HG03159 (cell line): ENCODE measurements at regions not wholly inside any gene's neighbourhood (a gene's known extent, or its start where the extent isn't known, plus 50 kb on each side); places are given as distances from the start of the nearest gene placed in this dataset.

Source experiments
- ATAC-seq: cut with Tn5 transposase; IDR thresholded peaks from one replicate; pipeline ENCODE4 v1.9.1; 2021; ENCODE audit warnings: mild to moderate bottlenecking, moderate library complexity; ENCODE audit not compliant: unreplicated experiment

DNA sequence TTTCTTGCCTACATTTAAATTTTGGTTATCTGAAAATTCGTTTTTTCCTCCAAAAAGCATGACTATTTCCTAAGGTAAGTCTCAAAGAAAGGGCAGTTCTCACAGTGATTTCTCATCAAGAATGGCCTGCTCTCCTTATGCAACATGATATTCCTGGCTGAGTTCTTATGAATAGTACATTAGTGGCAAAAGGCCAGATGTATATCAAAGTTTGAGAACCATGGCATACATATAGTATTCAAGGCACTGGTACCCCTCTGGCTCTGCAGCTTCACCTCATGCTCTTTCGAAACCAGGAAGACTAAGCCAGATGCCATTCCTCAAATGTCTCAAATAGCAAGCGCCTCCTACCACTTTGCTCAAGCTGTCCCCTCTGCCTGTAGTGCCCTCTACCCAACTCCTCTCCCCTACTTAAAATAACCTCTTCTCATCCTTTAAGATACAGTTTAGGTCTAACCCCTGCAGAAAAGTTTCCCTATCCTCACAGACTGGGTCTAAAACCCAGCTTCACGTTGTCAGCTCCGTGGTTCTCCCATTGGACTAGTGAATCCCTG lies 280.3 kb downstream of the HACE1 start:
- no peak for ATAC-seq

GRCh38 chr6:104575536-104575935 lies 284.2 kb downstream of the HACE1 start:
- no peak for ATAC-seq

- no peak for ATAC-seq
These were observed 285.5 kb downstream of the HACE1 start for GRCh38 chr6:104574135-104574750.

- no peak for ATAC-seq
These were observed 286.4 kb downstream of the HACE1 start for GRCh38 chr6:104573350-104573749.

GRCh38 chr6:104572901-104573300 lies 286.8 kb downstream of the HACE1 start:
- ATAC-seq = no peak

GRCh38 chr6:104566411-104566810 lies 293.3 kb downstream of the HACE1 start:
- no peak for ATAC-seq

DNA sequence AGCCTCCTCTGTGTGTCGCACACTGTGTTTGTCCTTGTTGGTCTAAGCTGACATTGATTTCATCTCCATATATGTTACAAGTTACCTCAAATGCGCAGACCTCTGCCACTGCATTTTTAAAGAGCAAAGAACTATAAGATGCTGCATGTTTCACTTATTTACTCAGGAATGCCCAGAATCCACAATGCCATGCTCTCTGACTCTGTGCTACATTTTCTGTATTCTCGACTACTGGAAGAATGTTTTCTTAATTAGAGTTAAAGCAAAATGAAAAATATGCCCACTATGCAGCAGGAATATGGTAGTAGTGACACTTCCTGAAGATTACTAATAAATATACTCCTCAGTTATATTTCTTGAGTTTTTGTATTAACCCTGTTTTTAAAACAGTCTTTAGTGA lies 296.4 kb downstream of the HACE1 start:
- no peak for ATAC-seq

- no peak for ATAC-seq
These were observed 300.1 kb downstream of the HACE1 start for GRCh38 chr6:104559435-104560202.

- no peak for ATAC-seq
These were observed 301.0 kb downstream of the HACE1 start for GRCh38 chr6:104558746-104559145.

DNA sequence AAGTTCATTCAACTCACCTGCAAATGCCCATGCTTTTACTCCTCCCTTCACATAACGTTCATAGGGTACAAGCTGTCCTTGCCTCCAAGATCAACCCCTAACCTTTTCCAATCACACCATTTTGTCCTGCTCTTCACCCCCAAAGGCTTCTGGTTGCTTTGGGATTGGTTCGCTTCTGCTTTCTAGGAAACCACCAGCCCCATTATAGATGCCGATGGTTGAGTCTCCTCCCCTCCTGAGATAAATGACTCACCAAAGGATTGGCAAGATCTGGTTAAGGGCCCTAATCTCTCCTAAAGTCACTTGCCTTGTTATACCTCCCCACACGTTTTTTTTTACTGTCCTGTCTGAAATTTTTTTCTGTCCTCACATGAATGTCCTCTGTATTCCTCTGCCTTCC lies 311.4 kb downstream of the HACE1 start:
- no peak for ATAC-seq

GRCh38 chr6:104541411-104541810 lies 318.3 kb downstream of the HACE1 start:
- no peak for ATAC-seq

DNA sequence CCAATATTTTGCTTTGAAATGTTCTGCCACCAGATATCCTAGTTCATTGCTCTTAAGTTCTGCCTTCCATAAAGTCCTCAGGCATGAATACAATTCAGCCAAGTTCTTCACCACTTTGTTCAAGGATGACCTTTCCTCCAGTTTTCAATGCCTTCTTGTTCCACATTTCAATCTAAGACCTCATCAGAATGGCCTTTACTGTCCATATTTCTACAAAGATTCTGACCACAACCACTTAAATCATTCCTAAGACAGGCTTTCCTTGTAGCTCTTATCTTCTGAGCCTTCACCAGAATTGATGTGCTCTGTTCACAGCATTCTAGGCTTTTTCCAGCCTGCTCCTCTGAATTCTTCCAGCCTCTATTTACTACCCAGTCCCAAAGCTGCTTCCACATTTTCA lies 319.0 kb downstream of the HACE1 start:
- ATAC-seq = no peak

- ATAC-seq = no peak
These were observed 320.5 kb downstream of the HACE1 start for GRCh38 chr6:104539173-104539572.

DNA sequence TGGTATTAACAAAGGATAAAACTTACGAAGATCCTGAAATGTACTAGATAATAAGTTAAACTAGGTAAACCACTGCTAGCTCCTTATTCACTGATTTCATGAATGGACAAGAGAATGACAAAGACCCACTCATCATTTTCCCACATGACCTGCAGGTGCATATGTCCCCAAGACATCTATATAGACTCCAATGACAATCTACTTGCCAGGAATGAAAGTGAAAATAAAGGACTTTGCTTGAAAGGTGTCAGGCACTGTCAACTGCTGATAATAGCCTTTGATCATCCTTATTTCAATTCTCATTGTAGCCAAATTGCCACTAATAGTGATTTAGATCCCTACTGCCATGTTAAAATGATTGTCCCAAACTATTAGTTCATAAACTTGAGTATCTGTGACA lies 321.8 kb downstream of the HACE1 start:
- no peak for ATAC-seq

DNA sequence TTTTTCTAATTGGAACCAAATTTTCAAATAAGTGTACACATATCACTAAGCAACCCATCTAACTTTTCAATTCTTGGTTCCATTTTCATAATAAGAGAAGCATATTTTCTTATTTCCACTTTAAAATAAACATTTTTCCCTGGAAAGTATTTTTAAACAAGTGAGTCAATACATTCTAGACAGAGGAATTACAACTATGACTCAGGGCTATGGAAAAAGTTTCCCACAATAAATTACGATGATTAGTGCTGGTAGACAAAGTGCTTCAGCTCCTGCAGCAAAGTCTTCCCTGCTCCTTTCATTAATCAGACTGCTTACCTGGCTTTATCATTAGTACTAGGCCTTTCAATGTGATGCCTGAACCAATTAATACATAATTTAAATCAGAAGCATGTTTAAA lies 322.5 kb downstream of the HACE1 start:
- no peak for ATAC-seq

DNA sequence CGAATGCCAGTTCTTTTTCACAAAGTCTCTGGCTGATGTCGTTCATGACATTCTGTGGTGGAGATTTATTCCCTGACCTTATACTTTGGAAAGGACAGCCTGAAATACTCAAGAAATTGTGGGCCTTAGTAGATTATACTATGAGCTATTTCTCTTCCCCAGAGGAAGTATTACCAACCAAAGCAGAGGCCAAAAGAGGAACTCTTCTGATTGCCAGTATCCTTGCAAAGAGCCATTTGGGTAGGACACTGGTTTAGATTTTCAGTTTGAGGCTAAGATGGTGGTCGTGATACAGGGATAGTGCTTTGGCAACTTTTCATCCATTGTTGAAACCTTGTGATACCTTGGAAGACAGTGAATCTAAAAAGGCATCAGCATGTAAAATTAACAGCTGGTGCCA lies 327.3 kb downstream of the HACE1 start:
- ATAC-seq = no peak

GRCh38 chr6:104531646-104532045 lies 328.1 kb downstream of the HACE1 start:
- ATAC-seq = no peak

DNA sequence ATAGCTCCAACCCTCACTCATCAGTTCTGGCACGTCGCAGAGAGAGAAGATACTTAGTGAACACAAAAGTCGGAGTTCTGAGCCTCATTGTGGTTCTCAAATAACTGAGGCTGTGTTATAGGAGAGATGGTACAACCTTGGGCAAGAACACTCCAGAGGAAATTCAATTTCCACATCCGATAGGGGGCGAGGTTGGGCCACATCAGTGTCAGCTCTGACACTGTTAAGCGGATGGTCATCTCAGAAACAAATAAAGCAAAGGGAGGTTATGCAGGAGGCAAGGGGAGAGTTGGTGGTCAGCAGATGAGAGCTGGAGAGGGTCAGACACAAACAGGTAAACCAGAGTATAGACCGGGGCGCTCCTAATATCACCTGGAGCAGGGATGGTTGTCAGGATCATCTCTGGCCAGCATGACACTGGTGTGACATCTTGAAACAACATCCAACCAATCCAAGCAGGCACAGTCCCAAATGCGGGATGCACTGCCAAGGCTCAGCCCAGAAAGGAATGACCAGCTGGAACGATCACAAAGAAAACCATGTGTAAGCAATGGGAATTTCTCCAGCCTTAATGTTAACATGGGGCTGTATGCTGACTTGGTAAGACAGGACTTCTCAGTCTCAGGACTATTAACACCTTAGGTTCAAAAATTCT lies 331.8 kb downstream of the HACE1 start:
- ATAC-seq = no peak

DNA sequence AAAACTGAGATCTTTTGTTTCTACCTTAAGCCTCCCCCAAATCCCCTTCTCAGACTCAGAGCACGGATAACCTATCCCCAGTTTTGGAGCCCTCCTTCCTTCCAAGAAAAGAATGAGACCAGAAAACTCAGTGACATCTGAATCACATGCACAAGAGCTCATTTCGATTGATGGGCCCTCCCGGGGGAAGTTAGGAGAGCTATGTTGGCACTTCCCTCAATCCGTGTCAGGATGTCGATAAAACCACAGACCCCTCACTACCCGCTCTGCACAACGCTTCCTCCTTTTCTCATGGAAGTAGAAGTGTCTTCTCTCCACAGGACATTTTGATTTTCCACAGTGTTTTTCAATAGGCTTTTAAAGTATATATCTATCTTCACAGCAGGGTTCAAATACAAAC lies 332.4 kb downstream of the HACE1 start:
- no peak for ATAC-seq

- no peak for ATAC-seq
These were observed 333.3 kb downstream of the HACE1 start for GRCh38 chr6:104526376-104526775.

DNA sequence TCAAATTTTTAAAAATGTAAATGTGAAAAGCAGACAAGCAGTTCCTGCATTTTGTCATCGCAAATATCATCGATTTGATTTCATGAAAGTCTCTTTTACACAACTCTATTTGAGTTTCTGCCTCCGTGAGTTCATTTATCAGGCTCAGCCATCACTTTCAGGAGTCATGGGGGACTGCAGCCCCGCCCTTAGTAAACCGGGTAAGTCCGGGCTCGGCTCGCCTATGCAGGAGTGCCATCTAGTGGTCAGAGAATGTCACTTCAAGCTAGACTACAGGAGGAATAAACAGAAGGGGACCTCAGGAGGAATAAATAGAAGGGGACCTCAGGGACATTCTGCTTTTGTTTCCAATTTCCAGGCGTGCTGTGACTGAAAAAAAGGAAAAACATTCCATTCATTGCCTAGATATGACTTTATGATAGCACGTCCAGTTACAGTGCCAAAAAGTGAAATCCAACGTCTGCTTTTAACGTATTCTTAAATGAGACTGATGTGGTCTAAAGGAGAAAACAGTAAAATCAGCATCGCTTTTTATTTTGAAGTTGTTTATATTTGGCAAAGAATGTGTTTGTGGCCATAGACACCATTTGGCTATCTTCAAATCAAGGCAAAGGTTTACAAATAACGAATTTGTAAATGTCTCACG lies 333.9 kb downstream of the HACE1 start:
- ATAC-seq = peak; percentile 99
